ENCODE measurements at regions not wholly inside any gene's neighbourhood (a gene's known extent, or its start where the extent isn't known, plus 50 kb on each side); places are given as distances from the start of the nearest gene placed in this dataset.

DNA sequence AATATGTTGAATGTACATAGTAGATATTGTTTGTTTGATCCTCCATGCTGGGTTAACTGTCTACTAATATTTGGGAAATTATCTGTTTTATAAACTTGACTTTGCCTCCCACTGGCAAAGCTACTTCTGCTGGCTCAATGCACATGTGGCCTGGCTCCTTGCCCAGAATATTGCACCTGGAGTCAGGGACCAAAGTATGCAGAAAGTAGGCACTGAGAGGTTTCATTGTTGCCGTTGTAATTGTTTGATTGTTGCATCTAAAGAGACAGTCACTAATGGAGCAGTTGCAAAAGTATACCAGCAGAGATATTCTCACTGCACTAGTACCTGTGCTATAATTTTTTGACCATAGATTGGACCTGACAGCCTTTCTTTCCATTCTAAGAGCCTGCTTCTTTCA is 137.8 kb upstream of the CNTNAP2 start:
- Histone ChIP-seq H3K36me3 (no peaks in the 10 kb centered on the region), H3K27ac (no peak overlapping the region), H3K9me3 (no peaks in the 10 kb centered on the region), H3K4me1 (ENCODE audit: control insufficient read depth in 1 of 2, low read depth in 2 of 2) (no peaks in the 10 kb centered on the region), H3K27me3 (replicated peaks; ENCODE audit: insufficient read depth) (no peaks in the 10 kb centered on the region), H3K4me3 (no peak overlapping the region)
- no peak for DNase-seq (ENCODE audit: low spot score)
- TF ChIP-seq, protein P1, sequence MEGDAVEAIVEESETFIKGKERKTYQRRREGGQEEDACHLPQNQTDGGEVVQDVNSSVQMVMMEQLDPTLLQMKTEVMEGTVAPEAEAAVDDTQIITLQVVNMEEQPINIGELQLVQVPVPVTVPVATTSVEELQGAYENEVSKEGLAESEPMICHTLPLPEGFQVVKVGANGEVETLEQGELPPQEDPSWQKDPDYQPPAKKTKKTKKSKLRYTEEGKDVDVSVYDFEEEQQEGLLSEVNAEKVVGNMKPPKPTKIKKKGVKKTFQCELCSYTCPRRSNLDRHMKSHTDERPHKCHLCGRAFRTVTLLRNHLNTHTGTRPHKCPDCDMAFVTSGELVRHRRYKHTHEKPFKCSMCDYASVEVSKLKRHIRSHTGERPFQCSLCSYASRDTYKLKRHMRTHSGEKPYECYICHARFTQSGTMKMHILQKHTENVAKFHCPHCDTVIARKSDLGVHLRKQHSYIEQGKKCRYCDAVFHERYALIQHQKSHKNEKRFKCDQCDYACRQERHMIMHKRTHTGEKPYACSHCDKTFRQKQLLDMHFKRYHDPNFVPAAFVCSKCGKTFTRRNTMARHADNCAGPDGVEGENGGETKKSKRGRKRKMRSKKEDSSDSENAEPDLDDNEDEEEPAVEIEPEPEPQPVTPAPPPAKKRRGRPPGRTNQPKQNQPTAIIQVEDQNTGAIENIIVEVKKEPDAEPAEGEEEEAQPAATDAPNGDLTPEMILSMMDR (IDR thresholded peaks at IDR 0.05), result no peak
- no peak for ATAC-seq (ENCODE audit: insufficient number of reproducible peaks, low FRiP score, low read depth)

DNA sequence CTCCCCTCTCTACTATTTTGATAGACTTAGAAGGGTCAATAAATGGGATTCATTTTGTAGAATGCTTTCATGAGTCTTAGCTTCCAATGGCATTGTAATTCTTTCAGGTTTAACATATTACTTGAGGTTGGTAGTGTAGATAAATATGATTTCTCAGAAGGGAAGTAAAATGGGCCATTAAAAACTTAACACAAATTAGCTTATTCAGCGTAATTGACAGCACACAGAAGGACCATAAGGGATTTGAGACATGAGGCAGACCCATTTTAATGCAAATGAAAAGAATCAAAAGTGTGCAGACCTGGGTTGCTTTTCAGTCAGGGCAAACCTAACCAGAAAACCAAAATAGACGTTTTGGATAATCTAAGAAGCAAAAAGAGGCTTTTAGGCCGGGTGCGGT is 156.6 kb upstream of the CNTNAP2 start:
- Histone ChIP-seq H3K36me3 (no peaks in the 10 kb centered on the region), H3K9me3 (no peaks in the 10 kb centered on the region), H3K27me3 (replicated peaks; ENCODE audit: insufficient read depth) (no peaks in the 10 kb centered on the region), H3K4me3 (no peak overlapping the region), H3K4me1 (ENCODE audit: control insufficient read depth in 1 of 2, low read depth in 2 of 2) (no peaks in the 10 kb centered on the region), H3K27ac (no peak overlapping the region)
- DNase-seq (ENCODE audit: low spot score), result no peak
- TF ChIP-seq, protein P1 (IDR thresholded peaks at IDR 0.05), result no peak
- no peak for ATAC-seq (ENCODE audit: insufficient number of reproducible peaks, low FRiP score, low read depth)

GRCh38 chr7:145957160-145957890 is 159.3 kb upstream of the CNTNAP2 start:
- TF ChIP-seq, protein P1 (IDR thresholded peaks at IDR 0.05), result no peak
- ATAC-seq (ENCODE audit: insufficient number of reproducible peaks, low FRiP score, low read depth) (no peak), DNase-seq (ENCODE audit: low spot score) (no peak)
- Histone ChIP-seq H3K9me3 (no peaks in the 10 kb centered on the region), H3K4me1 (ENCODE audit: control insufficient read depth in 1 of 2, low read depth in 2 of 2) (no peaks in the 10 kb centered on the region), H3K36me3 (no peaks in the 10 kb centered on the region), H3K27me3 (replicated peaks; ENCODE audit: insufficient read depth) (no peaks in the 10 kb centered on the region), H3K4me3 (no peak overlapping the region), H3K27ac (no peak overlapping the region)

GRCh38 chr7:145951566-145951965 is 165.0 kb upstream of the CNTNAP2 start:
- H3K27me3 ChIP-seq (replicated peaks; ENCODE audit: insufficient read depth), result no peaks in the 10 kb centered on the region
- no peaks in the 10 kb centered on the region for H3K4me1 ChIP-seq (ENCODE audit: control insufficient read depth in 1 of 2, low read depth in 2 of 2)
- H3K4me3 ChIP-seq, result no peak overlapping the region
- DNase-seq (ENCODE audit: low spot score) (no peak), ATAC-seq (ENCODE audit: insufficient number of reproducible peaks, low FRiP score, low read depth) (no peak)
- H3K9me3 ChIP-seq, result no peaks in the 10 kb centered on the region
- H3K36me3 ChIP-seq, result no peaks in the 10 kb centered on the region
- no peak overlapping the region for H3K27ac ChIP-seq
- TF ChIP-seq, protein P1 (IDR thresholded peaks at IDR 0.05), result no peak

DNA sequence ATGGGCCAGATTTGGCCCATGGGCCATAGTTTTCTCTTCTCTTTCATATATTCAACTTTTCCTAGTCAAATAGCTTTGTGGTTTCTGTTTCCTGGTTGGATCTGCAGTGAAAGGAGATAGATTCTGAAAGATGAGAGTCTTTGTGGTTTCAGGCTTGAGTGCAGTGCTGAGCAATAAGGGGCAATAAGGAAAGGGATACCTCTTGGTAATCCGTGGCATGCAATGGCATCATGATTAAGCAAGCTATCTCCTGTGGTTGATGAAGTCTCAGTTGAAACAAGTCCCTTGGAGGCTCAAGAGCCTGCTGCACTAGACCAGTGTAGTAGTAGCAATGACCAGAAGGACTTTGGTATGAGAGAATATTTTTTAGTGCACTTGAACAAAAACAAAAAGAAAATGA is 187.7 kb upstream of the CNTNAP2 start:
- no peak for ATAC-seq (ENCODE audit: insufficient number of reproducible peaks, low FRiP score, low read depth)

More for the DNA sequence above, 187.7 kb upstream of the CNTNAP2 start:
- no peak overlapping the region for H3K4me3 ChIP-seq
- H3K36me3 ChIP-seq, result no peaks in the 10 kb centered on the region
- no peaks in the 10 kb centered on the region for H3K27me3 ChIP-seq (replicated peaks; ENCODE audit: insufficient read depth)
- H3K9me3 ChIP-seq, result no peaks in the 10 kb centered on the region
- H3K4me1 ChIP-seq (ENCODE audit: control insufficient read depth in 1 of 2, low read depth in 2 of 2), result no peaks in the 10 kb centered on the region
- no peak for DNase-seq (ENCODE audit: low spot score)
- TF ChIP-seq, protein P1 (IDR thresholded peaks at IDR 0.05), result no peak
- H3K27ac ChIP-seq, result no peak overlapping the region

All from thoracic aorta (tissue), 2 donors.